Endothelial cell of umbilical vein (primary cell): ENCODE measurements at regions not wholly inside any gene's neighbourhood (a gene's known extent, or its start where the extent isn't known, plus 50 kb on each side); places are given as distances from the start of the nearest gene placed in this dataset.

Experiments
- POLR2A ChIP-seq: IDR thresholded peaks from 2 replicates; pipeline ENCODE4 v1.6.1; 2012; ENCODE audit warnings: low read depth, mild to moderate bottlenecking, control low read depth, low read length
- TF ChIP-seq, protein P1 (sequence below), 2 donors: IDR thresholded peaks; 1 replicate in 1 of 2; 2 replicates in 1 of 2; pipeline ENCODE4 v1.5.1; 2011; ENCODE audit warnings: low read length in 2 of 2, mild to moderate bottlenecking in 2 of 2, moderate library complexity in 2 of 2, control low read depth in 1 of 2, inconsistent platforms in 1 of 2, low read depth in 1 of 2; ENCODE audit not compliant: insufficient read depth in 1 of 2; ENCODE audit errors: extremely low read depth in 1 of 2

DNA sequence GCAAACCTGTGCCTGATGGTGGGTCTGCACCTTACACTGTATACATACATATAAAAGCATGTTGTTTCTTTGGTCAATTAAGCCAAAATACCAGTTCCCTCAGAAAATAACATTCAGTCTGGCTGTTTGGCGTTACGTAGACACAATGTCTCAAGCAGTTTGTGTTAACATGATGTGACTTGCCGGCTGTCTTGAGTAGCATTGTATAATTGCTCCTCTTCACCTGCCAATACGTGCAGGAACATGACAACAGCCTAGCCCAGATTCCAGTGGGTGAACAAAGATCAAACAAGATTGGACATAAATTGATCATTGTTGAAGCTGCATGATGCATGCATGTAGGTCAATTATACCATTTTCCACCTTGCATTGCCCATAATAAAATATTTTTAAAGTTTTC lies 102.3 kb downstream of the F11 start:
- TF ChIP-seq, protein P1, sequence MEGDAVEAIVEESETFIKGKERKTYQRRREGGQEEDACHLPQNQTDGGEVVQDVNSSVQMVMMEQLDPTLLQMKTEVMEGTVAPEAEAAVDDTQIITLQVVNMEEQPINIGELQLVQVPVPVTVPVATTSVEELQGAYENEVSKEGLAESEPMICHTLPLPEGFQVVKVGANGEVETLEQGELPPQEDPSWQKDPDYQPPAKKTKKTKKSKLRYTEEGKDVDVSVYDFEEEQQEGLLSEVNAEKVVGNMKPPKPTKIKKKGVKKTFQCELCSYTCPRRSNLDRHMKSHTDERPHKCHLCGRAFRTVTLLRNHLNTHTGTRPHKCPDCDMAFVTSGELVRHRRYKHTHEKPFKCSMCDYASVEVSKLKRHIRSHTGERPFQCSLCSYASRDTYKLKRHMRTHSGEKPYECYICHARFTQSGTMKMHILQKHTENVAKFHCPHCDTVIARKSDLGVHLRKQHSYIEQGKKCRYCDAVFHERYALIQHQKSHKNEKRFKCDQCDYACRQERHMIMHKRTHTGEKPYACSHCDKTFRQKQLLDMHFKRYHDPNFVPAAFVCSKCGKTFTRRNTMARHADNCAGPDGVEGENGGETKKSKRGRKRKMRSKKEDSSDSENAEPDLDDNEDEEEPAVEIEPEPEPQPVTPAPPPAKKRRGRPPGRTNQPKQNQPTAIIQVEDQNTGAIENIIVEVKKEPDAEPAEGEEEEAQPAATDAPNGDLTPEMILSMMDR (IDR thresholded peaks at IDR 0.05; ENCODE audit: extremely low read depth in 1 of 2, insufficient read depth in 1 of 2, low read depth in 1 of 2, low read length in 2 of 2) = no peak
- TF ChIP-seq POLR2A = no peak
